GM18951 (cell line): ENCODE measurements at regions not wholly inside any gene's neighbourhood (a gene's known extent, or its start where the extent isn't known, plus 50 kb on each side); places are given as distances from the start of the nearest gene placed in this dataset.
"Not testable (repeated sequence)": the region's sequence is repeated elsewhere in the genome, so short reads cannot be mapped to it uniquely, and the experiment has no call there.

Experiments
- POLR2A ChIP-seq: IDR thresholded peaks from 4 replicates; pipeline ENCODE4 v1.6.1; 2011; ENCODE audit warnings: mild to moderate bottlenecking; ENCODE audit not compliant: insufficient read length, insufficient read depth; ENCODE audit errors: extremely low read depth
- in situ Hi-C: fragments of 300-500 bp; cut with MboI; formaldehyde crosslinking; loops from one replicate; pipeline ENCODE4 v1.12.0; 2022; ENCODE audit warnings: low sequenced_read_pairs, mixed read lengths, inconsistent platforms; ENCODE audit not compliant: unreplicated experiment

- no peak for TF ChIP-seq POLR2A
- in situ Hi-C loops: no loop called here
Observed at GRCh38 chr21:19011451-19011850, 607.9 kb upstream of the TMPRSS15 start.

DNA sequence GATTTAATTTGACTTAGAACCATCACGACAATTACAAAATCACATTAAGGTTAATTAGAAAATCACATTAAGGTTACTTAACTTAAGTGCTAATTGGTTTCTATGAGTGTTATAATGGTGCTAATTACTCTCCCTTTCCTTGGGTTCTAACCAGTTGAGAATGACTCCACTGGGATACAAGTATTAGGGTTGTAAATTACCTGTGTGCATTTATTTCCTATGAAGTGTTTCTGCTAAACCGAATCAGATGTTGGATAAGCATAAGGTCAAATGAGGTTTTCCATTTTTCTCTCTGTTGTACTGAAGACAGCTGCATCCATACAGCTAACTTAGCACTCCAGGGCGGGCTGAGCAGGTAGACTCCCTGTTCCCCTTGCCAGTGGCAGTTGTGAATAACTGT, 610.3 kb upstream of the TMPRSS15 start:
- in situ Hi-C loops: no loop called here
- TF ChIP-seq POLR2A: no peak

DNA sequence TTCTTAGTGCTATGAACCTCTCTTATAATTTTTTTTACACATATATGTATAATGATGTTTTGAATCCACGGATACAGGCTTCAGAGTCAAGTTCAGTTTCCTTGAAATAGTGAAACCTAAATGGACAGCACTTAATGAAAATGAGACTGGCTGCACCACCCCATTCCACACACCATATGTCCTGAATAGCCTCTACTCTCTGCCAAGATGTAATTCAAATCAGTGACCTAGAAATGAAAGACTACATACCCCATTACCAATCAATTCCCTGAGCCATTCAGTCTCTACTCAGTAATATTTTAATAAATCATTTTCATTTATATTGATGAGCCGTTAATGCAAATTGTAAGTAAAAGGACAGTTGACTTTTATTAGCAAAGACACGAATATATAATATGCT, 614.9 kb upstream of the TMPRSS15 start:
- no peak for TF ChIP-seq POLR2A
- in situ Hi-C loops: no loop called here

GRCh38 chr21:19022978-19023377, 619.4 kb upstream of the TMPRSS15 start:
- in situ Hi-C loops: no loop called here
- TF ChIP-seq POLR2A: no peak

- no peak for TF ChIP-seq POLR2A
- in situ Hi-C loops: no loop called here
Observed at GRCh38 chr21:19026911-19027310, 623.3 kb upstream of the TMPRSS15 start.

DNA sequence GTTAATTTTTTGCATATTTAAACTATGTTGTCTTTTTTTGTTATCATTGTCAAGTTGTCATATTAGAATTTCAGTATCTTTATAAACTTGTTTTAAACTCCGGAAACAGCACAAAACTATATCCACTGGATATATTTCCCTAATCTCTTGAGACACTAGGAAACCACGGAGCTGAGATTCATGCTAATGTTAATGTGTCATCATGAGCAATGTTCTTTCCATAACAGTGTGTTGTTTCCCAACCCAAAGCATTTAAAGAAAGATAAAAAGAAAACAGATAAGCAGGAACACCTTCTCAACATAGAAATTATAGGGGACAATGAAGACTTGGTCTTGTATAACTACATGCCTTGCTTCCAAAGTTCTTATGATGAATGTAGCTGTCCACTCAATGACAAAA, 626.2 kb upstream of the TMPRSS15 start:
- in situ Hi-C loops: no loop called here
- no peak for TF ChIP-seq POLR2A

- no peak for TF ChIP-seq POLR2A
- in situ Hi-C loops: no loop called here
Observed at GRCh38 chr21:19031953-19032352, 628.4 kb upstream of the TMPRSS15 start.

- in situ Hi-C loops: no loop called here
- TF ChIP-seq POLR2A: no peak
Observed at GRCh38 chr21:19034041-19034440, 630.5 kb upstream of the TMPRSS15 start.

GRCh38 chr21:19034560-19034959, 631.0 kb upstream of the TMPRSS15 start:
- in situ Hi-C loops: no loop called here
- no peak for TF ChIP-seq POLR2A

DNA sequence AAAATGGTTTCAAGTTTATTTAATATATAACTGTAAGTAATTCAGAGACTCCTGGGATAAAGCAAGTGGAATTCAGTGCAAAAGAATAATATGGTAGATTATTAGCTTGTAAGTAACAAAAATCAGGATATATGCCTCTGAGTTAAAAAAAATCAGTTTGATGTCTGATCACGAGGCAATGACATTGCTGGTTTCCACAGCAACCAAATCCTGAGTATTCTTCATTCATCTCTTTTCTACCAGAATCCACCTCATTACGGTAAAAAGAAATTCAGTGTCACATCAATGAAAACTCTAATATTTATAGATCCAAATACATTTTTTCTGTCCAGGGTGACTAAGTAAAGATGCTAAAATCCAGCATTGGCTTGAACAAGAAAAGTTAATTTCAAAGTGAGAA, 642.3 kb upstream of the TMPRSS15 start:
- in situ Hi-C loops: no loop called here
- no peak for TF ChIP-seq POLR2A

GRCh38 chr21:19048098-19048672, 644.6 kb upstream of the TMPRSS15 start:
- no peak for TF ChIP-seq POLR2A
- in situ Hi-C loops: no loop called here

- in situ Hi-C loops: no loop called here
- TF ChIP-seq POLR2A: no peak
Observed at GRCh38 chr21:19049567-19049966, 646.0 kb upstream of the TMPRSS15 start.

DNA sequence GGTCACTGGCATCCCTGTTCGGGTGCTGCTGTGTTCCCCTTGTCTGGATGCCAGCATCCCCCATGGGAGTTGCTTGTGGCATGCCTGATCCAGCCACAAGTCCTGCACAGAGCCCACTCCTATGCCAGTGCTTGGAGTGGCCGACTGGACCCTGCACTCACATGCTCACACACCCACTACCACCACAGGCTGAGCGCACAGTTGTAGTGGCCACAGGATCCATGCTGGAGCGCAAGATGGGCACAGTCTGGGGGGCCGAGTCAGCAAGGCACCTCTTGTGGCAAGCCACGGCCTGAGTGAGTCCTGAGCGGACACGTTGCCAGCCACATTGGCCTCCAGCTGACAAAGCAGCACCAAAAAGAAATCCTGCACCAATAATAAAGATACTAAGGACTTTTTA, 661.6 kb upstream of the TMPRSS15 start:
- in situ Hi-C loops: no loop called here
- TF ChIP-seq POLR2A: no peak

DNA sequence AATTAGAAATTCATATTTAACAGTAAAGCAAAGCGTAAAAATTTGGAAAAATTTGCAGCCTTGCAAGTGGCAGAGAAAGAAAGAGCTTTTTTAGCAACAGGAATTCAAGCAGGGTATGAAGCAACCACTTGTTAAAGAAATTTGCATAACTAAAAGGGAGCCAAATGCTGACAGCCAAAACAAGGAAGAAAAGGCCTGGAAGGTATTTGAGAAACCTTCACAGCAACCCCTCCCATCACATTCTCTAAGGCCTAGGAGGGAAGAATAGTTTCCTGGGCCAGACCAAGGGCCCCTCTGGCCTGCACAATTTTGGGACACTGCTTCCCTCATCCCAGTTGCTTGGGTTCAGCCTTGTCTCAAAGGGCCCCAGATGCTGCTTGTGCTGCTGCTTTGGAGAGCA, 672.4 kb upstream of the TMPRSS15 start:
- no peak for TF ChIP-seq POLR2A
- in situ Hi-C loops: no loop called here

DNA sequence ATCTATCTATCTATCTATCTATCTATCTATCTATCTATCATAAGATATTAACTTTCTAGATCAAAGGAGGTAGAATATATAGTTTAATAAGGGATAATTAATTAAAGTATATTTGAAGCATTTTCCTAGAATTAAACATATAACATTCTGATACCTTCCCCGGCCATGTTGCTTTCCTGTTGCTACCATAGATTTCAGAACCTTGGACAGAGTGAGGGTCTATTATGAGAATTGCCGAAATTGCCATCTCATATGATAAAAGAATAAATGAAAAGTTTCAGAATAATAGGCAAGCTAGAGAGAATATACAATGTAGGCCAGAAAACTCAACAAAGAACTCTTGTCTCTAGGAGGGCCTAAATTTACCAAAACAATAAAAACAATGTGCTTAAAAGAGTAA, 706.1 kb upstream of the TMPRSS15 start:
- in situ Hi-C loops: no loop called here
- TF ChIP-seq POLR2A: no peak

DNA sequence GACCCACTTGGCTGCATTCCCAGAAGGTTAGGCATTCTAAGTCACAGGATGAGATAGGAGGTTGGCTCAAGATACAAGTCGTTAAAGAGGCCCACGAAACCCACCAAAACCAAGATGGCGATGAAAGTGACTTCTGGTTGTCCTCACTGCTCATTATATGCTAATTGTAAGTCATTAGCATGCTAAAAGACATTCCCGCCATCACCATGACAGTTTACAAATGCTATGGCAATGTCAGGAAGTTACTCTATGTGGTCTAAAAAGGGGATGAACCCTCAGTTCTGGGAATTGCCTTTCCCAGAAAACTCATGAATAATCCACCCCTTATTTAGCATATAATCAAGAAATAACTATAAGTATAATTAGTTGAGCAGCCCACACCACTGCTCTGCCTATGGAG, 715.7 kb upstream of the TMPRSS15 start:
- in situ Hi-C loops: not testable (repeated sequence)
